ENCODE measurements at regions not wholly inside any gene's neighbourhood (a gene's known extent, or its start where the extent isn't known, plus 50 kb on each side); places are given as distances from the start of the nearest gene placed in this dataset.

DNA sequence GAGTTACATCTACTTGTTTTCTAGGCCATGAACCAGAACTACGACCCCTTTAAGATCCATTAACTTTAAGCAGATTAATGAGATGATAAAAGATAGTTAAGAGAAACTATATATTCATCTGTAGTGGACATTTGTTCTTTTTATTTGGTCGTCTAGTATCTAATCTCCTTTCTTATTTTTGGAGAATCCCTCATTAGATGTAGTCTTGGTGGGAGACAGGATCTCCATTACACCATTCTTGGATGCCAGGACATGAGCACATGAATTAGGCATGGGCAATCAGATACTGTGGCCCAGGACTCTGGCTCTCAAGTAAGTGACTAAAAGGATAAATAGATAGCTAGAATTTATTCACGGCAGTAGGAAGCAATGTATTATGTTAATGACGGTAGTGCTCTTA, 245.0 kb downstream of the ATP23 start:
- FAIRE-seq: no peak
- no peak for DNase-seq (ENCODE audit: low spot score)

DNA sequence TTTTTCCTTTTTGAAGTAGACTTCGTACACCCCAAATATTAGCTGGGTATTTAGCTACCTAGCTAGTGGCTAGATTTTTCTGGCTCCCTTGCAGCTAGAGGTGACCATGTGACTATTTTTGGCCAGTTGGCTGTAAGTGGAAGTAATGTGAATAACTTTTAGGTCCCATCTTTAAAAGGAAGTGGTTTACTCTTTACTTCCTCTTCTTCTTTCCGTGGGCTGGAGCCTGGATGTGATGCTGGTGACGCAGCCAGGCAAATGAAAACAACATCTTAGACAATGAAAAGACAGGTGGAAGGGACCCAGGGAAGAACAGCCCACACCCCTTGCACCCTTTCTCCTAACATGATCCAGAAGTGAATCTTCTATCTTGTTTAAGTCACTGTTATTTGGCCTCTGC, 245.5 kb downstream of the ATP23 start:
- FAIRE-seq (no peak), DNase-seq (ENCODE audit: low spot score) (no peak)

DNA sequence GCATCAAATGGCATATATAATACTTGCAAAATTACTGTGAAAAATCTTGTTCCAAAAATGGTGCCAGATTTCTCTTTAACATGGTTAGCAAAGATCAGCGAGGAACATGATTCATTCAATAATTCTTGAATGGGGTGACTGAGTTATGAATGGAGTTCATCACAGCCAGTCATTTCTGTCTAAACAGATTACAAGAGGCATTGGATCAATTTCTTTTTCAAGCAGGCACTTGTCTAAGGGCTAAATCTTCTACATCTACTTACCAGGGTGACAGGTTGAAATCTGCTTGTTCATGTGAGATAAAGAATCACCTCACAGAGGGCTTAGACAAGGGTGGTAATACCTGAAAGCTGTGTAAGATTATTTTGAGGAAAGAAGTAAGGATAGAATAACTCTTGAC, 247.7 kb downstream of the ATP23 start:
- DNase-seq (ENCODE audit: low spot score) (no peak), FAIRE-seq (no peak)

DNA sequence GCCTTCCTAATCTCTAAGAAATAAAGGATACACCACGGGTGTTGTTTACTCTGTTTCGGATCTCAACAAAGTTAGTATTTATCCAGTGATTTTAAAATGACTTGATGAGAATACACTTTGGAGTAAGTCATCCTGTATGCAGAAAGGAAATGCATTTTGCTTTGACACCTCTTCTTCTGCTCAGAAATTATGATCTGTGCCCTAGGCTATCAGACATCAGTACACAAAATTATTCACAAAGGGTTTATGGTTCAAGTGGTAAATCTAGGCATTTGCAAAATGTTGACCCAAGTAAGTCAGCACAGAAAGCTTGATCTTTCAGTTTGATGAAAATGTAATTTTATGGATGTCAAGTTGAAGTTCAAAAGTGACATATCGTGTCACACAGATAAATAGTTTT, 248.5 kb downstream of the ATP23 start:
- FAIRE-seq: no peak
- no peak for DNase-seq (ENCODE audit: low spot score)

DNA sequence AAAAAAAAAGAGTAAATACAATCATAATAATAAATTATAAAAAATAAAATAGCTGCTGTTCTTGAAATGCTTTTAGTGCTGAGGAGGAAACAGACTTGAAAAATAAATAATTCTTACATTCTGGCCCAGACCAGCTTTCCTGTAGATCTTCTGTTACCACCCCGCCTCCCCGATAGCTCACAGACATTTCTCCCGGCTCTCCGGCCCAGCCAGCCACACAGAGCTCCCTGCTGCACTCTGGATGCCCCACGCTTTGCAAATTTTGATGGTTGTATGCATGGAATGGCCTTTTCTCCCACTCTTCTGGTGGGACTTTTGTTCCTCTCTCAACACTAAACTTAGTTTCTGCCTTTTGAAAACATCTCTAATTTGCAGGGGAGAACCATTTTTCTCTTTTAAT, 249.3 kb downstream of the ATP23 start:
- DNase-seq (ENCODE audit: low spot score) (no peak), FAIRE-seq (no peak)

DNA sequence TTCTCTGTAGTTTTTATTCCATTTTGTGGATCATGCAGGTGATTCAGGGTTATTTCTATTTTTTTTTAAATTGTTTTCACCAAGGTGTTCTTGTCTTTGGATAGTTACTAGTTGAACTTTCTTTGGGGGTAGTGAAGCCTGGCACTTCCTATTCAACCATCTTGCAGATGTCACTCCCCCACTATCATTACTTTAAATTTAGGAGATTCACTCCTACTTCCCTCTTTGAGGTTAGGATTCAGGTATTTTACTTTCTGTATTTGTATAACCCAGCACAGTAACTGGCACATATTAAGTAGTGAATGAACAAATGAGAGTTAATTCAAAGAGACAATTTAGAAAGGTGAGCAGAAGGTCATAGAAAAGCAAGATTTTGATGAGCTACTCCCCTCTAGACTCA, 255.6 kb downstream of the ATP23 start:
- FAIRE-seq (no peak), DNase-seq (ENCODE audit: low spot score) (no peak)

DNA sequence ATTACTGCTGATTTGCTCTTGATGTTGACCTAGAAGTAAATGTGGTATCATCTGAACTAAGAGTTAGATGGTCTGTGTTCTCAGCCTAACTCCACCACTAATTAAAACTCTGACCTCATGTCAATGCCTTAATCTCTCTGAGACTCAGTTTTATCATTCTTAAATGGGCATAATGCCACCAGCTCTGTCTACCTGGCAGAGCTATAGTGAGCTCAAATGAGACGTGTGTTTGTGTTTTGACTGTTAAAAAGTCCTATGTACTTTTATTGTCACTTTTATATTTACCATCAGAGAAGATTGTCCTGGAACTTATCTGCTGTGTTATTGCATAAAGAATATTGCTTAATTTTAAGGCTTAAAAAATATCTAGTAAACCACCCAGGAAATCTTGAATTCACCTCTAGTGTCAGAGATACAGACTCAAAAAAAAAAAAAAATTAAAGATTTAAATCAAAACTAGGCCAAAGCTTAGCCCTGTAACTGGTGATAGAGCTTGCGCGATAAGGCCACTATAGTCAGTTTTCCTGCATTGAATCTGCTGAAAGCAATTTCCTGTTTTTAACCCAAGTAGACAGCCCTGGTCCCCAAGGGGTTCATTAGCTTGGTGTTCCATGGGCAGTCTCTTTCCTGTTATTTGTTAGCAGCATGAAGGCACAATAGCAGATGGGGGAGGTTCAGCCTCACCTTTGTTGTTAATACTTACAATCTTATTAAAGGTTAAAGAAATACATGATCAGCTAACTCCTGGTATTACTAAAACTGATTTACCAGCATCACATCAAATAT, 261.8 kb downstream of the ATP23 start:
- no peak for DNase-seq (ENCODE audit: low spot score)
- no peak for FAIRE-seq

DNA sequence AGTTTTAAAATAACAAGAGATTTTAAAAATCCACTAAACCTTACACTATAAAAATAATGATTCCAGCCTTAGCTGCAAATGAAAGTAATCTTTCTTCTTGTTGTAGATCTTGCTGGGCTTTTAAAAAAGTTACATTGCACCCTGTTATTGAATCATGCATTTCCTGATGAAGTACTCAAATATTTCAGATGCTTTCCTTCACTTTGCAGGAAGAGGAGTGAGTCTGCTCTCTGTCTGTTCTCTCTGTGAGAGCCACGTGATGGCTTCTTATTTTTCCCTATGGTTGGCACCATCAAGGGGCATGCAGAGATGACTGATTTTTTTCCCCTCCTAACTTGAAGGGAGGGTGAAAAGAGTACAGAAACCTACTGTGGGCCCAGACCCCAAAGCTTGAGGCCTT, 262.7 kb downstream of the ATP23 start:
- DNase-seq (ENCODE audit: low spot score) (no peak), FAIRE-seq (no peak)

DNA sequence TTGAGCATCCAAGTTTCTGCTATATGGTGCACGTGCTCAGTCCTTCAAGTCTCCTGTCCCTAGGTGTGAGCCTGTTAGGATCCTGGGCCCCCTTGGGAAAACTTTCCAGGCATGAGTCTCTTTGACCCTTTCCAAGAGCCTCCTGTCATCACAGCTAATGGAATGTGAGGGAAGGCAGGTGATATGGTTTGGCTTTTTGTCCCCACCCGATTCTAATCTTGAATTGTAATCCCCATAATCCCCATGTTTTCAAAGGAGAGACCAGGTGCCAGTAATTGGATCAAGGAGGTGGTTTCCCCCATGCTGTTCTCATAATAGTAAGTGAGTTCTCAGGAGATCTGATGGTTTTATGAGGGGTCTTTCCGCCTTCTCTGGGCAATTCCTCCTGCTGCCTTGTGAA, 265.5 kb downstream of the ATP23 start:
- FAIRE-seq: no peak

DNA sequence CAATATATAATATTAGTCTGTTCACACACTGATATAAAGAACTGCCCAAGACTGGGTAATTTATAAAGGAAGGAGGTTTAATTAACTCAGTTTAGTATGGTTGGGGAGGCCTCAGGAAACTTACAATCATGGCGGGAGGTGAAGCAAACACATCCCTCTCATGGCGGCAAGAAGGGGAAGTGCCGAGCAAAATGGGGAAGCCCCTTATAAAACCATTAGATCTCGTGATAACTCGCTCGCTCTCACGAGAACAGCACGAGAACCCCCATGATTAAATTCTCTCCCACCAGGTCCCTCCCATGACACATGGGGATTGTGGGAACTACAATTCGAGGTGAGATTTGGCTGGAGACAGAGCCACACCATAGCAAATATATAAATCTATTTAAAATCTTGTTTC, 269.8 kb downstream of the ATP23 start:
- no peak for DNase-seq (ENCODE audit: low spot score)
- no peak for FAIRE-seq

More for the DNA sequence above, 265.5 kb downstream of the ATP23 start:
- no peak for DNase-seq (ENCODE audit: low spot score)

DNA sequence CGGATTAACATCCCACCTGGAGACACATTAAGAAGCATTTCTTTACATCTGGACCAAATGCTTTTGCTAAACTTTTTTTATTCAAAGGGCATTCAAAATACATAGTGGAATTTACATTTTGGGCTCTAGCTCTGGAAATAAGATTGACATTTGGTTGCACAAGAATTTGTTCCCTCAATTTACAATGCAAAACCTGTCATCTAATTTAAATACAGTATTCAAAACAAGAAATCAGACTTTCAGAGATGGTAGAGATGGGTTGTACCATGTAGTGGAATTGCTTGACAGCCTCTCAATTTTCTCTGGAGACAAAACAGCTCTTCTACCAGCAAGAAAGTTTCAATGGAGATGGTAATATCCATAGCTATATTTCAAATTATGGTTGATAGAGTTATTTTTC, 275.8 kb downstream of the ATP23 start:
- FAIRE-seq (no peak), DNase-seq (ENCODE audit: low spot score) (no peak)

DNA sequence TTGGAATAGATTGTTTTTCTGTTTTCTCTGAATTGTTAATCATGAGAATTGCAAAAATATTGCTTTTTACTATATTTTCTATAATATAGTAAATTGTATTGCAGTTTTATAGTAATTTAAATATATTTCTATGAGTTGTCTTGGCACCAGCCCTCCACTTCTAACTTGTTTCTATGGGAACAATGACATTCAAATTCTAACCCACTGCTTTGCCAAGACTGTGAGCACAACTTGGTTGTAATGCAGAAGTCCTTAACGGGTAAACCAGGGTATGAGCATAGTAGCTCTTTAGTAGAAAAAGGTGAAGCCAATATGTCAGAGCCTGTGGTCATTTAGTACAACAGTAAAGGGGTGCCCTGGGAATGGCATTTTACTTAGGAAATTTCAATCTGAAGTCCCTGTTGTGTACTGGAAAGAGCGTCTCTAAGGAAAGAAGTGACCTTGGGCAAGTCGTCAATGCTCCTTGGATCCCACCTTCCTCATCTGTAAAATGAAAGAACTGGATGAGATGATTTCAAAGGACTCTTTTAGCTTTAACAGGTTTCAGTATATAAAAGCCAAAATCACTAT, 283.3 kb downstream of the ATP23 start:
- DNase-seq (ENCODE audit: low spot score) (no peak), FAIRE-seq (no peak)

DNA sequence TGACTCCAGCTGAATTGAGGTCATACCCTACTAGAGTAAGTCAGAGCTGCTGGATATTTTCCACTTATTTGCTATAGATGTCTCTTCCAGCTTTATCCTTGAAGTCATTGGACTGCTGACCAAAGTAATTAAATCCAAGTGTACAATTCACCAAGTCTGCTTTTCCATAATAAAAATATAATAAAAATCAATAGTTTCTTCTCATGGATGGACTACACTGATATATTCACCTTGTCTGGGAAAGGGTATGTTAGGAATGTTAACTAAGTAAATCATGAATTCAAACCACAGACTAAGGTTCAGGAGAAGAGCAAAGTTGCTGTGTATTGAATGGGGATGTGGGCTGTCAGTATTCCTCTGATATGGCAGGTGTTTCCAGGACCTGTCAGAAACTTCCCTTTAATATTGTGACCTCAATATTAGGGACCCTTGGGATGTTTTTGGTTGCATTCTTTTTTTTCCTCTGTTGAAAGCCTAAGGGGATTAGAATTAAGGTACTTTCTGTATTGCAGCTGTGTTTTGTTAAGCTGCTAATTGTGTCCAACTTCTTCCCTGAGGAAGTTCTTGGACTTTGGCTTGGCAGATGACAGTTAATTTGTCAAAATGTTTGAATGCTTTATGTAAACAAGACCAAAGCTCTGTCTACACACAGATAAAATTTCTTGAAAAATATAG, 284.0 kb downstream of the ATP23 start:
- no peak for FAIRE-seq
- DNase-seq (ENCODE audit: low spot score): no peak

DNA sequence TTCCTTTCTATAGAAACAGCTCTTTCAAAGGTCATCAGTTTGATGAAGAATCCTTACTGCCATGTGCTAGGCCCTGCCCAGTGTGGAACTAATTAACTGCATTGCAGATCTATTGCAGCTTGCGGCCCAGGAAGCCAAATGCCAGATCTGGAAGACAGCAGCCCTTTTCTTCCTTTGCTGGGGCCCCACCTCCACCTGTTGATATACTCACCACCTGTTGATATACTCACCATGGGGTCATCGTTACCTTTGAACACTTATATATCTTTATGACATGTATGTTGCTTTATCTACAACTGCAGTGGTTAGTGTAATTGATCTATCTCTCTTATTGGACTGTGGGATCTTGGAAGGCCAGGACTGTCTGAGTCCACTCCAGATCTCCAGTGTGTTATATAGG, 292.5 kb downstream of the ATP23 start:
- FAIRE-seq: no peak

DNA sequence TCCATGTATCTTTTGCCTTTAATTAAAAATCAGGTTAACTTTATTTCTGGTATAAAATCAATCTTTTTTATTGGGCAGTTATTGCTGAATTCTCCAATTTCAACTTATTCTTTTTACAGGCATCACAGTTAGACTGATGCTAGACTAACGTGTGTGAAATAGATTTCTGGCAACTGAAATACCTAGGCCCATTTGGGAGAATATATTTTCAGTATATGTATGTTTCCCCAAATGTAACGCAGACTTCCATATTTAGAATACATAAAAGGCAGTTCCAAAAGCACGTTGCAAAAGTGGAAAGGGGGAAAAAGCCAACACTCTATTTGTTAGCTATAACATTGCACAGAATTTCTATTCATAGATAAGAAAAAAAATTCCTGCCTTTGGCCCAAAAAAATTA, 297.0 kb downstream of the ATP23 start:
- DNase-seq (ENCODE audit: low spot score) (no peak), FAIRE-seq (no peak)

More for the DNA sequence above, 292.5 kb downstream of the ATP23 start:
- no peak for DNase-seq (ENCODE audit: low spot score)

DNA sequence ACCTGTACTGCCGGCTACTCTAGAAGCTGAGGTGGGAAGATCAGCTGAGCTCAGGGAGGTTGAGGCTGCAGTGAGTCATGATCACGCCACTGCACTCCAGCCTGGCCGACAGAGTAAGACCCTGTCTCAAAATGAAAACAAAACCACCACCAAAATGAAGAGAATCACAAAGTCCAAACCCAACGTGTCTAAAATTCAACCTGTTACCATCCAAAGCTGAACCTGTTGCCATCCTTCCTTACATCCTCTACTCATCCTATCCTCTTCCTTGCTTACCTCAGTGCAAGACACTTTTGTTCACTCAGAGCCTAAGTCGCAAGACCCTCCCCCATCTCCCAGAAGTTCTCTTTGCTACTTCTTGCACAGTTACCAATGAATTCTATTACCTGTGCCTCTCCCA, 299.7 kb downstream of the ATP23 start:
- DNase-seq (ENCODE audit: low spot score) (no peak), FAIRE-seq (no peak)

DNA sequence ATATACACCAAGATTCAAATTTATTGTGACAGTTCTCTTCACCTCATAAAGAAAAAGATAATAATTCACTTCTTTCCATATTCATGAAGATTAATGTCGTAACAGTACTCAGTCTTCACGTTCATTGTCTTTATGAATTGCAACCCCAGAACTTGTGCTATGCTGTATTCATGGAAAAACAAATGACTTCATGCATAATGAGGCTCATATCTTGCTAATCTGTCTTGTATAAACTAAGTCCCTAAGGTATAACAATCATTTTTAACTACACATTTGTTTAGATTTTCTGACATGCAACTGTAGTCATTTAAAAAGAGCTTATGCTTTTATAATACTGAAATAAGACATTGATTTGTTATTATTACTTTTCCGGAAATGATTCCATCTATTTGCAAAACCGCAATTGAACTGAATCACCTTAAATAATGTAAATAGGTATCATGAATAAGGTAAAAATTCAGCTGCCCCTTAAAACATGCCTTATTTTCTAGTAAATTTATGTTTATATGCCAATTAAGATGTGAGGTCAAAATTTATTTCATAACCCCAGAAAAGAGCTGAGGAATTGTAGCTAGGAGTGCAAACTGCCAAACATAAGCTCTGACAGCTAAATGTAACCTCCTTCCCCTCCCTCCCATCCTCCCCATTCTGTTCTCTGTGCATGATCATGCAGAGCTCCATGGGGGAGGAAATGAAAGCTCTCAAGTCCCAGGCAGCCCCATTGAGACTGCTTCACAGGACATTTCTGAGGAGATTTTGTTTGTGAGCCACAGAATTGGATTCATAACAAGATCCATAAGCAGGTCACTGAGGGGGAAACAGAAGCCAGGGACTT, 301.6 kb downstream of the ATP23 start:
- DNase-seq (ENCODE audit: low spot score): no peak
- no peak for FAIRE-seq

DNA sequence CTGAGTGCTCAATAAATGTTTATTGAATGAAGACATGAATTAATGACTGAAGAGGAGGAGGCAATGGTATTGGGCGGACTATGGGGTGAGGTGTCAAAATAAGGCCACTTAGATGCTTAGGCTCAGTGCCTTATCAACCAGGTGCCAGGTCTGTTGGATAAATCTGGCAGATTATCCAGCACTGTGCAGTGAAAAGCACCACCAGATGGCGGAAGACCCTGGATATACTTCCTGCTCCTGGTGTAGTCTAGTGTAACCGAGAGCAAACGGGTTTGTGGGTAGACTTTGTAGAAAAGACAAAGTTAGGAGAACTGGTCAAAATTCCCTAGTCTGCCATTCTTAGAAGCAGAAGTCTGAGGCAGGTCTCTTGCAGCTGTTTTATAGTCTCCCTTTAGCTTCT, 306.3 kb downstream of the ATP23 start:
- DNase-seq (ENCODE audit: low spot score) (peak; percentile 20), FAIRE-seq (no peak)

DNA sequence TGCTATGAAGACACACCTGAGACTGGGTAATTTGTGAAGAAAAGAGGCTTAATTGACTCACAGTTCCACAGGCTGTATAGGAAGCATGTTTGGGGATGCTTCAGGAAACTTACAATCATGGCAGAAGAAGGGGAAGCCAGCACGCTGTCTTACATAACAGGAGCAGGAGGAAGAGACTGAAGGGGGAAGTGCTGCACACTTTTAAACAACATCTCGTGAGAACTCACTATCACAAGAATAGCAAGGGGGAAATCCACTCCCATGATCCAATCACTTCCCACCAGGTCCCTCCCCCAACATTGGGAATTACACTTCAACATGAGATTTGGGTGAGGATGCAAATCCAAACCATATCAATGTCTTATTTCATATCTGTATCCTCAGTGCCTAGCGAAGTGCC, 307.2 kb downstream of the ATP23 start:
- FAIRE-seq (no peak), DNase-seq (ENCODE audit: low spot score) (no peak)

DNA sequence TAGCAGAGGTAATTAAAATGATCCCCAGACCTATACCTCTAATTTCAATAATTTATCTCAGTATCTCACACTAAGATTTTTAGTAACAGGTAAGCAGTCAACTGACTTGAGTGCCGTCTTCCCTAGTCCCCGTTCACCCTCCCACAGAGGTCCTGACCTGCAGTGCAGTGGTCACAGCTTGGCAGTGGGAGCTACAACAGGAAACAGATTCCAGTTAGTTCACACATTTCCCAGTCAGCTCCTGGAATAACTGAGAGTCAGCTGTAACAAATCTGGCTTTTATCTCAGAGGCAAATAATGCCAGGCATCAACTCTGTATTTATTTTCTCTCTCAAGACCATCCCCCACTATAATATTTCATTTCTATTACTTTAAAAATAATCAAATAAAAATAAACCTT, 308.2 kb downstream of the ATP23 start:
- no peak for FAIRE-seq
- DNase-seq (ENCODE audit: low spot score): no peak

DNA sequence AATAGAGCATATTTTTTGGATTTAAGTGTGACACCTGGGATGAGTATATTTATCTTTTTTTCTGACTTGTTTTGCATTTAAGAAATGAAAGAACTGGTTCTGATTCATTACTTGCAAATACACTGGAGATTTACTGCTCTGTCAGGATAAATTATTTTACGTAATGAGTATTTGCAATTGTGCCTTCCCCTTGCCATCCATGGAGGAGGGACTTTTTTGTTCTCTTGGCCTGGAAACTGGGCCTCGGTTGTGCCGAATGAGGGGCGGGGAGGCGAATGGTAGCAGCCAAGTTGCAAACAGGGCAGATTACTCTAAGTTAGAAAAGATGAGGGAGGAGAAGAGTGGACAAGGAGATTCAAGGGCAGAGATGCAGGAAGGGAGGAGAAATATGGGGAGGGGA, 308.7 kb downstream of the ATP23 start:
- DNase-seq (ENCODE audit: low spot score) (no peak), FAIRE-seq (no peak)

DNA sequence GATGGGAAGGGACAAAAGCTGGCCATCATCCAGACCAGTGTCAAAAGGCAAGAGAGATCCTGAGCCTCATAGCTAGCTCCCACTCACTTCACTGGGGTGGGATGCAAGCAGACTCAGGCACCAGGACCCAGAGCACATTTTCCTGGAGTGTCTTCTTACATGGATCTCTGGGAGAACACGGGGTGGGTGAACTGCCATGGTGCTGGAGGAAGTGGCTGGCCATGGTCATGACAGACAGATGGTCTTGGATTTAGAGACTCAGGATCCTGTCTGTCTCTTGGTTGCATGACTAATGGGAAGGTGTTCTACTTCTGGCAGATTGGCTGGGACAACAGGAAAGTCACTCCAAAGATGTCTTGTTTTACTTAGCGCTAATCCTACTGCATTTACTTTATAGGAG, 311.5 kb downstream of the ATP23 start:
- no peak for FAIRE-seq
- no peak for DNase-seq (ENCODE audit: low spot score)
